K562 (cell line): ENCODE measurements at regions not wholly inside any gene's neighbourhood (a gene's known extent, or its start where the extent isn't known, plus 50 kb on each side); places are given as distances from the start of the nearest gene placed in this dataset.

Source experiments
- ATAC-seq: fragments of 200-7000 bp; cut with Tn5 transposase; 3 replicates; pipeline ENCODE4 v1.9.1; 2020; ENCODE audit warnings: moderate library complexity
- BruUV-seq: library from RNA; stranded (reverse); fragments of 400-500 nt; replicated peaks from 2 replicates; lab custom pipeline; 2021; lab: Mats Ljungman, UMichigan
- CTCF ChIA-PET: fragments of 300-600 bp; formaldehyde crosslinking; extraction: SDS; loops from one replicate; lab custom pipeline; 2021; ENCODE audit warnings: low intra/inter-chr PET ratio; lab: Yijun Ruan, JAX
- POLR2A ChIA-PET: fragments of 300-600, 350-650 bp; sonication (Branson Sonifier 250); formaldehyde crosslinking; extraction: SDS; loops from one replicate; lab custom pipeline; 2021; ENCODE audit warnings: antibody characterized with exemption, inconsistent platforms; lab: Yijun Ruan, JAX
- DNase-seq, 4 experiments: peaks; one replicate each; pipeline versions ENCODE4 v3.0.0 to v3.0.0-alpha.2; 2011 to 2018; ENCODE audit warnings: low spot score in 3 of 4, mixed read lengths in 3 of 4; ENCODE audit errors: extremely low read depth in 1 of 4
- FAIRE-seq: peaks from 2 replicates; lab custom pipeline; 2011; peaks lifted over from hg19 to GRCh38; lab: Jason Lieb, UNC
- H2AFZ ChIP-seq: 2 replicates; pipeline ENCODE4 v1.6.0; 2011; ENCODE audit warnings: low read depth, low read length, control low read depth, inconsistent platforms
- H3K27ac ChIP-seq: fragments of 200-600 bp; 3 replicates; pipeline ENCODE4 v1.8.0; 2011; ENCODE audit warnings: low read depth, mild to moderate bottlenecking, control low read depth, inconsistent platforms, low read length, moderate library complexity, mixed read lengths; ENCODE audit errors: extremely low read depth
- H3K27me3 ChIP-seq, 2 experiments: fragments of 300-600 bp in 1 of 2; 2 replicates in 1 of 2; 3 replicates in 1 of 2; pipeline versions ENCODE4 v1.6.0 to v1.8.0; 2011; ENCODE audit warnings: inconsistent platforms in 2 of 2, low read length in 2 of 2, mild to moderate bottlenecking in 1 of 2, mixed read lengths in 1 of 2, moderate library complexity in 1 of 2; ENCODE audit not compliant: control insufficient read depth in 2 of 2, insufficient read depth in 2 of 2
- H3K36me3 ChIP-seq: fragments of 300-600 bp; 3 replicates; pipeline ENCODE4 v1.8.0; 2011; ENCODE audit warnings: mild to moderate bottlenecking, low read length, inconsistent platforms; ENCODE audit not compliant: control insufficient read depth, insufficient read depth
- H3K4me1 ChIP-seq, 2 experiments: fragments of 200-600 bp in 1 of 2; replicated peaks in 1 of 2; 2 replicates in 1 of 2; 3 replicates in 1 of 2; pipeline versions ENCODE4 v1.5.1 to v1.8.0; 2011; ENCODE audit warnings: inconsistent platforms in 2 of 2, low read length in 2 of 2, mild to moderate bottlenecking in 1 of 2, mixed read lengths in 1 of 2, moderate library complexity in 1 of 2; ENCODE audit not compliant: control insufficient read depth in 2 of 2, insufficient read depth in 2 of 2
- H3K4me2 ChIP-seq: 2 replicates; pipeline ENCODE4 v1.6.1; 2011; ENCODE audit warnings: low read length, control low read depth, inconsistent platforms, mixed read lengths; ENCODE audit not compliant: insufficient read depth
- H3K4me3 ChIP-seq: fragments of 200-600 bp; sonication (generic), shearing (Covaris generic); 2 replicates; pipeline ENCODE4 v1.5.1; 2016; ENCODE audit warnings: control low read depth, inconsistent platforms
- H3K79me2 ChIP-seq: fragments of 200-600 bp; 3 replicates; pipeline ENCODE4 v1.8.0; 2011; ENCODE audit warnings: low read length, inconsistent platforms; ENCODE audit not compliant: control insufficient read depth, insufficient read depth
- H3K9ac ChIP-seq, 2 experiments: 2 replicates each; pipeline versions ENCODE4 v1.6.0 to v1.6.1; 2011; ENCODE audit warnings: low read depth in 2 of 2, low read length in 2 of 2, control low read depth in 1 of 2, inconsistent platforms in 1 of 2, mild to moderate bottlenecking in 1 of 2, mixed read lengths in 1 of 2; ENCODE audit not compliant: insufficient read depth in 1 of 2
- H3K9me1 ChIP-seq: one replicate; pipeline ENCODE4 v1.6.0; 2011; ENCODE audit warnings: inconsistent platforms, mild to moderate bottlenecking, low read length, moderate library complexity; ENCODE audit not compliant: control insufficient read depth, insufficient read depth
- H3K9me3 ChIP-seq: replicated peaks from 2 replicates; pipeline ENCODE4 v1.5.1; 2011; ENCODE audit warnings: low read depth, low read length, inconsistent platforms; ENCODE audit not compliant: control insufficient read depth, insufficient read depth
- H4K20me1 ChIP-seq: replicated peaks from 2 replicates; pipeline ENCODE4 v1.6.1; 2011; ENCODE audit warnings: low read length, inconsistent platforms, mixed read lengths; ENCODE audit not compliant: control insufficient read depth, insufficient read depth
- BDP1 ChIP-seq: IDR thresholded peaks from 3 replicates; pipeline ENCODE4 v1.6.1; 2011; ENCODE audit not compliant: insufficient read length, insufficient read depth
- CREBBP ChIP-seq: IDR thresholded peaks from one replicate; pipeline ENCODE4 v1.6.1; 2012; ENCODE audit warnings: low read depth, mild to moderate bottlenecking, control low read depth, inconsistent platforms, low read length
- DPF2 ChIP-seq: fragments of 450-650 bp; IDR thresholded peaks from 2 replicates; pipeline ENCODE4 v1.6.1; 2016
- FOXM1 ChIP-seq, 2 experiments: fragments of 450-650 bp in 1 of 2; sonication (generic) in 1 of 2; formaldehyde crosslinking in 1 of 2; IDR thresholded peaks; 2 replicates each; pipeline versions ENCODE4 v1.6.1 to v1.9.0; 2017 to 2022; ENCODE audit warnings: low read depth in 2 of 2, mild to moderate bottlenecking in 2 of 2, missing genetic modification reagents in 1 of 2, moderate library complexity in 1 of 2
- FOXP1 ChIP-seq: sonication (generic); formaldehyde crosslinking; IDR thresholded peaks from 2 replicates; pipeline ENCODE4 v1.8.0; 2022; ENCODE audit warnings: mild to moderate bottlenecking, missing genetic modification reagents
- HCFC1 ChIP-seq: IDR thresholded peaks from 2 replicates; pipeline ENCODE4 v1.6.1; 2012; ENCODE audit warnings: low read depth, low read length, improper control_type of control experiment
- HMGN3 ChIP-seq: IDR thresholded peaks from 2 replicates; pipeline ENCODE4 v1.6.1; 2011; ENCODE audit warnings: borderline replicate concordance, low read depth, mild to moderate bottlenecking, mixed read lengths, low read length; ENCODE audit not compliant: insufficient read length; ENCODE audit errors: extremely low read depth
- JUN ChIP-seq, 2 experiments: sonication (generic) in 1 of 2; formaldehyde crosslinking in 1 of 2; IDR thresholded peaks; 2 replicates each; pipeline versions ENCODE4 v1.6.1 to v1.8.0; 2012 to 2022; ENCODE audit warnings: borderline replicate concordance in 2 of 2, mild to moderate bottlenecking in 2 of 2, improper control_type of control experiment in 1 of 2, low read depth in 1 of 2, low read length in 1 of 2, missing genetic modification reagents in 1 of 2
- NFE2 ChIP-seq: IDR thresholded peaks from 2 replicates; pipeline ENCODE4 v1.6.1; 2014; ENCODE audit warnings: antibody characterized with exemption, low read depth
- SIX5 ChIP-seq, 2 experiments: IDR thresholded peaks; 2 replicates each; pipeline ENCODE4 v1.6.1; 2011; ENCODE audit warnings: low read length in 2 of 2, borderline replicate concordance in 1 of 2, low read depth in 1 of 2, mild to moderate bottlenecking in 1 of 2, moderate library complexity in 1 of 2; ENCODE audit not compliant: insufficient read depth in 1 of 2
- SRF ChIP-seq, 2 experiments: fragments of 250-450, 450-650 bp in 1 of 2; sonication (Bioruptor Pico) in 1 of 2; sonication (generic) in 1 of 2; formaldehyde crosslinking; IDR thresholded peaks; 2 replicates each; pipeline versions ENCODE4 v1.5.0 to v1.5.1; 2020 to 2022; ENCODE audit warnings: mild to moderate bottlenecking in 1 of 2, missing genetic modification reagents in 1 of 2
- XRCC5 ChIP-seq: fragments of 200-400 bp; formaldehyde crosslinking; IDR thresholded peaks from 2 replicates; pipeline ENCODE4 v1.6.1; 2017; ENCODE audit warnings: low read depth, mild to moderate bottlenecking, low read length
- ZC3H4 ChIP-seq: sonication (generic); formaldehyde crosslinking; IDR thresholded peaks from 2 replicates; pipeline ENCODE4 v1.9.0; 2021; ENCODE audit warnings: missing genetic modification reagents, borderline replicate concordance
- ZNF668 ChIP-seq: fragments of 250-450 bp; sonication (Bioruptor Pico); IDR thresholded peaks from 2 replicates; pipeline ENCODE4 v1.8.0; 2022; ENCODE audit warnings: mild to moderate bottlenecking, inconsistent platforms
- ZNF695 ChIP-seq: fragments of 450-650 bp; formaldehyde crosslinking; IDR thresholded peaks from 2 replicates; pipeline ENCODE4 v1.4.0; 2020; ENCODE audit warnings: mild to moderate bottlenecking, moderate library complexity
- ZNF79 ChIP-seq: fragments of 250-450 bp; sonication (Bioruptor Pico); IDR thresholded peaks from 2 replicates; pipeline ENCODE4 v1.4.0; 2020; ENCODE audit warnings: low read depth, mild to moderate bottlenecking, moderate library complexity
- WGBS: fragments of 100-300 bp; shearing (Covaris generic); methylation state at CpG from one replicate; pipeline ENCODE4 v1.1.6; 2016; ENCODE audit warnings: low coverage, mixed read lengths; ENCODE audit not compliant: insufficient coverage; ENCODE audit errors: missing lambda C conversion rate; 5-methylcytosine and 5-hydroxymethylcytosine counted together
- in situ Hi-C: fragments of 300-500 bp; cut with MboI; formaldehyde crosslinking; loops from 4 replicates; pipeline ENCODE4 v1.15.0; 2018; ENCODE audit warnings: inconsistent platforms, mixed read lengths
- intact Hi-C: fragments of 100-400 bp; cut with micrococcal nuclease; formaldehyde crosslinking; loops from 2 replicates; pipeline ENCODE4 v1.14.2; 2022
- TF ChIP-seq, protein P1 (sequence below): sonication (generic); formaldehyde crosslinking; IDR thresholded peaks from 2 replicates; pipeline ENCODE4 v1.8.1; 2023; ENCODE audit warnings: mild to moderate bottlenecking, missing genetic modification reagents, moderate library complexity
- TF ChIP-seq, protein P2 (sequence below): sonication (generic); formaldehyde crosslinking; IDR thresholded peaks from 2 replicates; pipeline ENCODE4 v1.8.0; 2022; ENCODE audit warnings: mild to moderate bottlenecking, low read depth, missing genetic modification reagents

DNA sequence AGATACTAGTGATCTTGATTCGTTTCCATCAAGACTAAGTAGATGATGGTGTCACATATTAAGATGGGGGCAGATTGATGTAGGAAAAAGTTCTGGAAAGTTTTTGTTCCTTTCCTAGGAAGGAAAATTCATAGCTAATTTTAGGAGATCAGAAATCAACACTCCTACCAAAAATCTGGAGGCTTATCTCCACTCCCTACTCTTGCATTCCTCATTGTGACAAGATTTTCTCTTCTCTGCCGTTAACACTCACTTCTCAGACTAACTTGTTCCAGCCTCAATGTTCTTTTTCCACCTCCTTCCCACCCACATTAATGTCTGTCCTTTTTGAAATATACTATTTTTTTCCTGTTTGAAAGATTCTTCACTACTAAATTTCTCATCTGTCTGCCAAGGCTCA is 851.9 kb upstream of the GHITM start:
- TF ChIP-seq FOXM1 (IDR thresholded peaks at IDR 0.05; ENCODE audit: low read depth): no peak
- TF ChIP-seq FOXM1 (CRISPR knock-in tag; IDR thresholded peaks at IDR 0.05; ENCODE audit: low read depth): no peak
- TF ChIP-seq CREBBP: no peak
- TF ChIP-seq FOXP1 (CRISPR knock-in tag): no peak
- TF ChIP-seq XRCC5: no peak
- no peak for TF ChIP-seq SRF (CRISPR knock-in tag; IDR thresholded peaks at IDR 0.05)
- TF ChIP-seq ZC3H4 (CRISPR knock-in tag): no peak
- TF ChIP-seq, protein P1, sequence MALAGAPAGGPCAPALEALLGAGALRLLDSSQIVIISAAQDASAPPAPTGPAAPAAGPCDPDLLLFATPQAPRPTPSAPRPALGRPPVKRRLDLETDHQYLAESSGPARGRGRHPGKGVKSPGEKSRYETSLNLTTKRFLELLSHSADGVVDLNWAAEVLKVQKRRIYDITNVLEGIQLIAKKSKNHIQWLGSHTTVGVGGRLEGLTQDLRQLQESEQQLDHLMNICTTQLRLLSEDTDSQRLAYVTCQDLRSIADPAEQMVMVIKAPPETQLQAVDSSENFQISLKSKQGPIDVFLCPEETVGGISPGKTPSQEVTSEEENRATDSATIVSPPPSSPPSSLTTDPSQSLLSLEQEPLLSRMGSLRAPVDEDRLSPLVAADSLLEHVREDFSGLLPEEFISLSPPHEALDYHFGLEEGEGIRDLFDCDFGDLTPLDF: no peak
- no peak for TF ChIP-seq SIX5 (IDR thresholded peaks at IDR 0.05; ENCODE audit: borderline replicate concordance in 1 of 2, insufficient read depth in 1 of 2, low read depth in 1 of 2, low read length in 2 of 2)
- no peak for TF ChIP-seq BDP1
- TF ChIP-seq HMGN3: no peak
- TF ChIP-seq JUN (IDR thresholded peaks at IDR 0.05; ENCODE audit: borderline replicate concordance, low read depth, low read length): no peak
- TF ChIP-seq JUN (CRISPR knock-in tag; IDR thresholded peaks at IDR 0.05; ENCODE audit: borderline replicate concordance): no peak
- TF ChIP-seq HCFC1: no peak
- TF ChIP-seq, protein P2, sequence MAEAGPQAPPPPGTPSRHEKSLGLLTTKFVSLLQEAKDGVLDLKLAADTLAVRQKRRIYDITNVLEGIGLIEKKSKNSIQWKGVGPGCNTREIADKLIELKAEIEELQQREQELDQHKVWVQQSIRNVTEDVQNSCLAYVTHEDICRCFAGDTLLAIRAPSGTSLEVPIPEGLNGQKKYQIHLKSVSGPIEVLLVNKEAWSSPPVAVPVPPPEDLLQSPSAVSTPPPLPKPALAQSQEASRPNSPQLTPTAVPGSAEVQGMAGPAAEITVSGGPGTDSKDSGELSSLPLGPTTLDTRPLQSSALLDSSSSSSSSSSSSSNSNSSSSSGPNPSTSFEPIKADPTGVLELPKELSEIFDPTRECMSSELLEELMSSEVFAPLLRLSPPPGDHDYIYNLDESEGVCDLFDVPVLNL (CRISPR knock-in tag): no peak
- TF ChIP-seq ZNF668: no peak
- TF ChIP-seq ZNF79 (CRISPR knock-in tag): no peak
- TF ChIP-seq DPF2: no peak
- no peak for TF ChIP-seq NFE2
- TF ChIP-seq ZNF695 (CRISPR knock-in tag): no peak
- FAIRE-seq (no peak), ATAC-seq (no peak), DNase-seq (no peak)
- H3K4me1 ChIP-seq: no peaks in the 10 kb centered on the region
- no peaks in the 10 kb centered on the region for H3K9me1 ChIP-seq
- no peak overlapping the region for H2AFZ ChIP-seq
- no peaks in the 10 kb centered on the region; the same call in 1 of the 2 replicates for H3K9me3 ChIP-seq
- 0% methylated on average over 2 of the region's 2 CpGs for WGBS
- no peaks in the 10 kb centered on the region for H3K27me3 ChIP-seq
- H4K20me1 ChIP-seq: no peaks in the 10 kb centered on the region
- no peak overlapping the region for H3K27ac ChIP-seq
- intact Hi-C loops (no loop called here), in situ Hi-C loops (no loop called here)
- H3K36me3 ChIP-seq: no peaks in the 10 kb centered on the region
- no peak overlapping the region for H3K4me3 ChIP-seq
- H3K9ac ChIP-seq: no peak overlapping the region
- POLR2A ChIA-PET: no interaction called here
- no peak overlapping the region for H3K4me2 ChIP-seq
- CTCF ChIA-PET: no interaction called here
- H3K79me2 ChIP-seq: no peaks in the 10 kb centered on the region
- BruUV-seq: no TSS peak
